H1 (cell line): ENCODE measurements at regions not wholly inside any gene's neighbourhood (a gene's known extent, or its start where the extent isn't known, plus 50 kb on each side); places are given as distances from the start of the nearest gene placed in this dataset.

Experiments
- CBX5 ChIP-seq: fragments of 300-800, 300-1000 bp; sonication (generic); IDR thresholded peaks from 2 replicates; pipeline ENCODE4 v1.7.1; 2016; ENCODE audit warnings: antibody characterized with exemption, low read length, low read depth
- GTF2F1 ChIP-seq: IDR thresholded peaks from 2 replicates; pipeline ENCODE4 v1.6.1; 2012; ENCODE audit warnings: low read depth, low read length, improper control_type of control experiment, borderline replicate concordance
- HDAC6 ChIP-seq: IDR thresholded peaks from one replicate; pipeline ENCODE4 v1.7.1; 2012; ENCODE audit warnings: low read depth, mild to moderate bottlenecking, inconsistent platforms, low read length, moderate library complexity
- JUN ChIP-seq: IDR thresholded peaks from 2 replicates; pipeline ENCODE4 v1.6.1; 2011; ENCODE audit warnings: low read depth, mild to moderate bottlenecking, improper control_type of control experiment, low read length
- RAD21 ChIP-seq, 2 experiments: IDR thresholded peaks in 1 of 2; conservative IDR thresholded peaks in 1 of 2; 2 replicates each; pipeline ENCODE4 v1.6.1; 2011; ENCODE audit warnings: low read depth in 2 of 2, low read length in 2 of 2, improper control_type of control experiment in 1 of 2, inconsistent platforms in 1 of 2, mild to moderate bottlenecking in 1 of 2, moderate library complexity in 1 of 2
- RBBP5 ChIP-seq: IDR thresholded peaks from 2 replicates; pipeline ENCODE4 v1.7.1; 2012; ENCODE audit warnings: low read depth, mild to moderate bottlenecking, inconsistent platforms, low read length, moderate library complexity, borderline replicate concordance
- TF ChIP-seq, protein P1 (sequence below), 3 experiments: IDR thresholded peaks; 1 replicate in 2 of 3; 2 replicates in 1 of 3; pipeline versions ENCODE4 v1.5.1 to v1.6.1; 2011; ENCODE audit warnings: low read length in 3 of 3, mild to moderate bottlenecking in 3 of 3, inconsistent platforms in 2 of 3, low read depth in 1 of 3, moderate library complexity in 1 of 3; ENCODE audit not compliant: insufficient read depth in 1 of 3; ENCODE audit errors: control extremely low read depth in 1 of 3

DNA sequence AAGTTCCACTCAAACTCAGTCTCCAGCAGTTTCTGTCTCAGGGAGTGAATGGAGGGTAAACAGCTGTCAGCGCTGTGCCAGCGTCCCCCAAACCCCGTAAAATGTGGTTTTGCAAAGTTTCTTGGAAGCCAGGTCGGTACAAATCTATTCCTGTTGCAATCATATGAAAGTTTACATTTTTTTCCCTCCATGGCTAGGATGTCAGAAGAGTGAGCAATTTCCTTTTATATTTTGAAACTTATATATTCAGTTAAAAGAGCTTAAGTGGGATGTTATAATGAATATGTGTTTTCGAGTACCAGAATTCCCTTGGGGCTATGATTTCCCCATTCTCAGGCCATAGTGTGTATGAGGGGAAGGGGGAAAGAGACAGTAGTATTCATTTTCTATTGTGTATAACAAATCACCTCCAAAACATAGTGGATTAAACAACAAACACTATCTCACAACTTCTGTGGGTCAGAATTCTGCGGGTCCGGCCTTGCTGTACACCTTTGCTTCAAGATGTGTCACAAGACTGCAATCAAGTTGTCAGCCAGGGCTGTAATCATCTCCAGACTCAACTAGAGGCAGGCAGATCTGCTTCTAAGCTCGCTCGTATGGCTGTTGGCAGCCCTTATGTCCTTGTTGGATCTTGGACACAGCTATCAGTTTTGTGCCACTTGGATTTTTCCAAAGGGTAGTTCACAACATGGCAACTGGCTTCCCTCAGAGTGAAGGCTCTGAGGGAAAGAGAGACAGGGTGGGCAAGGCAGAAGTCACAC, 107.4 kb downstream of the SNX18 start (continued):
- TF ChIP-seq HDAC6: no peak
- TF ChIP-seq CBX5: no peak
- no peak for TF ChIP-seq RAD21 (IDR thresholded peaks at IDR 0.05 in 1 of 2, conservative IDR thresholded peaks at IDR 0.05 in 1 of 2; ENCODE audit: low read depth in 2 of 2, low read length in 2 of 2)
- TF ChIP-seq JUN: no peak
- no peak for TF ChIP-seq GTF2F1
- TF ChIP-seq, protein P1, sequence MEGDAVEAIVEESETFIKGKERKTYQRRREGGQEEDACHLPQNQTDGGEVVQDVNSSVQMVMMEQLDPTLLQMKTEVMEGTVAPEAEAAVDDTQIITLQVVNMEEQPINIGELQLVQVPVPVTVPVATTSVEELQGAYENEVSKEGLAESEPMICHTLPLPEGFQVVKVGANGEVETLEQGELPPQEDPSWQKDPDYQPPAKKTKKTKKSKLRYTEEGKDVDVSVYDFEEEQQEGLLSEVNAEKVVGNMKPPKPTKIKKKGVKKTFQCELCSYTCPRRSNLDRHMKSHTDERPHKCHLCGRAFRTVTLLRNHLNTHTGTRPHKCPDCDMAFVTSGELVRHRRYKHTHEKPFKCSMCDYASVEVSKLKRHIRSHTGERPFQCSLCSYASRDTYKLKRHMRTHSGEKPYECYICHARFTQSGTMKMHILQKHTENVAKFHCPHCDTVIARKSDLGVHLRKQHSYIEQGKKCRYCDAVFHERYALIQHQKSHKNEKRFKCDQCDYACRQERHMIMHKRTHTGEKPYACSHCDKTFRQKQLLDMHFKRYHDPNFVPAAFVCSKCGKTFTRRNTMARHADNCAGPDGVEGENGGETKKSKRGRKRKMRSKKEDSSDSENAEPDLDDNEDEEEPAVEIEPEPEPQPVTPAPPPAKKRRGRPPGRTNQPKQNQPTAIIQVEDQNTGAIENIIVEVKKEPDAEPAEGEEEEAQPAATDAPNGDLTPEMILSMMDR (IDR thresholded peaks at IDR 0.05; ENCODE audit: control extremely low read depth in 1 of 3, insufficient read depth in 1 of 3, low read depth in 1 of 3, low read length in 3 of 3): no peak
- no peak for TF ChIP-seq RBBP5
